HG03064 (cell line): ENCODE measurements at regions not wholly inside any gene's neighbourhood (a gene's known extent, or its start where the extent isn't known, plus 50 kb on each side); places are given as distances from the start of the nearest gene placed in this dataset.

Experiments
- ATAC-seq: cut with Tn5 transposase; IDR thresholded peaks from one replicate; pipeline ENCODE4 v1.9.1; 2021; ENCODE audit warnings: low read depth; ENCODE audit not compliant: unreplicated experiment

DNA sequence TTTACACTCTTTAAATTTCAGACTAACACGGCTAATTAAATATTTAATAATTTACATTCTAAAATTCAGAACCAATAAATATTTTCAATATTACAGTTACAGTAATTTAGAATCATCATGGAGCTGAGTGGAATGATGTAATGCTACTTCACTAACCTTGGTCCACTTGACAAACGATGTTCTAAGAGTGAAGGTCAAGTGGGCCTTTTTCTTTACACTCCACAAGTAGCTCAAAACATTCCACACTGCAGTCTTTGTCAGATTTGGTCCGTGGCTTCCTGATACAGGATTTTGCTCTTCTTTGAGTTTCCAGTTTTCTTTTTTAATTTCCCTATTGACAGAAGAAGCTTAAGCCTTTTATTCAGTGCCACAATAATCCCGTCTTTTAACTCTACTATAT is 164.6 kb upstream of the NRIP1 start:
- ATAC-seq: no peak

- ATAC-seq: no peak
These were observed 168.8 kb upstream of the NRIP1 start for GRCh38 chr21:15233611-15234010.

DNA sequence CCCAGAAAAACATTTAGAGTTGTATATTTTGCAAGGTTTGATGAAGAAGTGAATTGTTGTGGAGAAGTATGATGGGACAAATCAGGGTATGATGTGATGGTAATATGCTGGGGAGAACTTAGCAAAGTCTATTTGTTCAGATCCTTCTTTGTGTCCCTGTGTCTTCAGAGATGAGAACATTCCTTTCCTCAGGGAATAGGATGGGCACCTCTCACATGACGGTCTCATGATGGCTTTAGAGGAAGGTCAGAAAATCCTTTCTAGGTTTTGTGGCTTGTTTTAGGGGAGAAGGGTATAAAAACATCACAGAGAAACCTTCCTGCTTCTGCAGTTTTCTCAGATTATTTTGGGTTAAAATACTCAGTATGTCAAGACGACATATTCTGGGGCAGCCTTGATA is 171.3 kb upstream of the NRIP1 start:
- ATAC-seq: no peak

DNA sequence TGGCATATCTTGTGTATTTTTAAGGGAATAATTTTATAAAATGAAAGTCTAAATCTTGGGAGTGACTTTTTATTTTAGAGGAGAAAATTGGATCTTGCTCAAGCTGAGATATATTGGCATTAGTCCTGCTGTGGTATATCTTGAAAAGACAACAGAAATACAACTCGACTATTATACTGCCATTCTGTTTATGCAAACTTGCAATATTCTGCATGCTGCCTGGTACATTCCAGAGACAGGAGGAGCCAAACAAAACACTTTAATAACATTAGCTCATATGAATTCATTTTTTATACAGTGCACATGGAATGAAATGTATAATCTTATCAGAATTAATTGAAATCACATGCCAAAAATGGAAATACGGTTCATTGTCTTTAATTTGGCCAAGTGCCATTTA is 176.0 kb upstream of the NRIP1 start:
- ATAC-seq: no peak

DNA sequence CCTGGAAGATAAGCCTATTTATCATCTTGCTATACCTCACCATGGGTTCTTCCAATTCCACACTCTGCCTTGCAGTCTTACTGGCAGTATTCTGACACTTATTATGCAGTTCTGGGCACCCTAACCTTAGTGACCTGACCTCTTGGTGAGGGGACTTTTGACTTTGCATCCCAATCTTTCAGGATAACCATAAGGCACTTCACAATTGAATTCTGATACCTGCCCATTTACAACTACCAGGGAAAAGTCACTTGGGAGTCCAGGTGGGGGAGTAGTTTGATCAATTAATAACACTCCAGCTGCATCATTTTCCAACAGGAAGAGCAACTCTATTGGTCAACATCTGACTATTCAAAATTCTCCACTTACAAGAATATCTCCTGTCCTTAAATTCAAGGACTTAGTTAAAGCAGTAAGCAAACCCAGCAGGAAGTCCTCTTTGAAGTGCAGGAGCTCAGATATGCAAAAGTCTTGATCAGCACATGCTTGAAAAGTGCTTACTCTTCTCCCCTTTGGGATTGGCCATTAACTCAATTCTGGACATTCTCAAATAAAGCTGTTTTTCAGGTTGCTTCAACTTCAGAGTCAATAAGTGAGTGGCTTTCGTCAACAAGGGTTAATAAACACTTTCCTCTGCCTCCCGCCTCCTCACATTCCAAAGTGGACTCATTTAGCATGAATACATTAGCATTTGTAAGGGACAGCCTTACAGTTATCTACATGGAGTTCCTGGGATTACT is 177.4 kb upstream of the NRIP1 start:
- no peak for ATAC-seq

GRCh38 chr21:15242906-15243305 is 178.1 kb upstream of the NRIP1 start:
- ATAC-seq: no peak

DNA sequence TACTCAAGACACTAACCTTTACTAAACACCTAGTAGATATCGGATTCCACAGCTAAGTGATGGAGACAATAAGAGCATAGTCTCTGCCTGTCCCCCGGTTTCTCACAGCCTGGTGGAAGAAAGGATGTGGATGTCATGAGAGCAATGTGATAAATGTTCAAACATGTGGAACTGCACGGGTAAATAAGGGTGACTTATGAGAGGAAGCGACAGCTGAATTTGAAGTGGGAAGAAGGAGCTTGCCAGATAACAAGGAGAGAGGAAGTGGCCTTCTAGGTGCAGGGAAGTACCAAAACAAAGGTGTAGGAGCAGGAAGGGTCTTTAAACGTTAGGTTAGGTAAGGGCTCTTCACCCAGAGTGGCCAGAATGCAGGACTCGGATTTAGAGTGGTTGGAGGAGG is 178.6 kb upstream of the NRIP1 start:
- ATAC-seq: no peak

- no peak for ATAC-seq
These were observed 182.8 kb upstream of the NRIP1 start for GRCh38 chr21:15247613-15248012.

GRCh38 chr21:15249285-15249993 is 184.6 kb upstream of the NRIP1 start:
- ATAC-seq: no peak

- ATAC-seq: no peak
These were observed 185.6 kb upstream of the NRIP1 start for GRCh38 chr21:15250384-15250783.

DNA sequence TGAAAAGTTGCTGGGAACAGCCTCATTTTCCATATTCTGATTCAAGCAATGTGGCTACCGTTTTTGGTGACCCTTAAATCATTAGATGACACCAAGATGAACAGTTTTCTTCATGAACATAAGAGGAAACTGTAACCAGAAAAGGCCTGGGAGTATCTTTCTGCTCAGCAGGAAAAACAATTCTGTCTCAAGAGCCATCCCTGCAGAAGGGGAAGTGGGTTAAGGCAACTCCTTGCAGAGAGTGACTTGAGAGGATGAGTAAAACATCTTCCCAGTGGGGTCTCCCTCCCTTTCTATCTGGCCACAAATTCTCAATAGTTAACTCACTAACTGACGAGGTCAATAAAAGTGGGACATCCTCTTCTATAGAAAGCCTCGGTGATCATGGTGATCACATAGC is 187.6 kb upstream of the NRIP1 start:
- no peak for ATAC-seq

DNA sequence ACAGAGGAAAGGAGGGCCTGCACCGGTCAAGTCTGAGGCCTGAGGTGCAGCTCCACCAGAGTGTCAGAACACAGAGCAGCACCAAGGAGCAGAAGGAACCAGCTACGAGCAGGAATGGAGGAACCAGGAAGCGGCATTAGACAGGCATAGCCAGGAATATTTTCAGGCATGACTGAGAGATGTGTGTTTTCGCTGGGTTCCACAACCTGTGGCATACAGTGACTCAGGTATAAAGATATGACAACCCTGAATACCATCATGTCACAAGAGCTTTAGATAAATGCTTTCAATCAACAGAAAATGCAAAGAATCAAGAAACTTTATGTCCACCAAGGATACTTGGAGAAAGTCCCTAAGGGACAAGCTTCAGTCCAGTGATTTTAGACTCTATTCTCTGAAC is 189.3 kb upstream of the NRIP1 start:
- no peak for ATAC-seq

DNA sequence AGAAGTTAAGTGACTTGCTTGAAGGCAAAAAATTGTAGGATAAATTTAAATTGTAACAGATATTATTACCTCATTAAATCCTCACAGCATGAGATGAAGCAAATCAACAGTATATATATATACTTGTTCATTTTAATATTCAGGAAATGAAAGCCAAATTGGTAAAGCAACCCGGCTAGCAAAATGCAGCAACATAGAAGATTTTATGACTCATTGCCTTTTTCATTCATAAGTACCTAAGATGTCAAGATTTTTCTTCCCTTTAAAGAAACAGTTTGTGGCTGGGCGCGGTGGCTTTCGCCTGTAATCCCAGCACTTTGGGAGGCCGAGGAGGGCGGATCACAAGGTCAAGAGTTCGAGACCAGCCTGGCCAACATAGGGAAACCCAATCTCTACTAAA is 190.5 kb upstream of the NRIP1 start:
- ATAC-seq: no peak

GRCh38 chr21:15255763-15256162 is 191.0 kb upstream of the NRIP1 start:
- no peak for ATAC-seq

- no peak for ATAC-seq
These were observed 192.2 kb upstream of the NRIP1 start for GRCh38 chr21:15256996-15257395.

GRCh38 chr21:15257646-15258045 is 192.8 kb upstream of the NRIP1 start:
- ATAC-seq: no peak

DNA sequence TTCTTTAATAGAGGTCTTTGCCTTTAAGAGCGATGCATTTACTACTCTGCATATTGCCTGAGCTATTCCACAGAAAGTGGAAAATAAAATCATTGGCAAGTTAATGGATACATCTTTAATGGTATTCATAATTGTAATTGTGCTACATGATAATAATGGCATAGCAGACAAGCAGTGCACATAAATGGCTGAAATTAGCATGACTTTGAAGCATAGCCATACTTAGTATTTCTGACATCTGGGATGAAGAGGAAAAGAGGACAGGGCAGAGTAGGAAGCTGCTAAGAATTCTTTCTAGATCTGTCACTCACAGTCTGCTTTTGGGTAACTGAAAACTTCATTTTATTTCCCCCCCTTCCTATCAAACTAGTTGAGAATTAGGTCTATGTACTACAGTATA is 195.0 kb upstream of the NRIP1 start:
- no peak for ATAC-seq

- ATAC-seq: no peak
These were observed 195.8 kb upstream of the NRIP1 start for GRCh38 chr21:15260604-15261003.

GRCh38 chr21:15264084-15264665 is 199.4 kb upstream of the NRIP1 start:
- no peak for ATAC-seq

DNA sequence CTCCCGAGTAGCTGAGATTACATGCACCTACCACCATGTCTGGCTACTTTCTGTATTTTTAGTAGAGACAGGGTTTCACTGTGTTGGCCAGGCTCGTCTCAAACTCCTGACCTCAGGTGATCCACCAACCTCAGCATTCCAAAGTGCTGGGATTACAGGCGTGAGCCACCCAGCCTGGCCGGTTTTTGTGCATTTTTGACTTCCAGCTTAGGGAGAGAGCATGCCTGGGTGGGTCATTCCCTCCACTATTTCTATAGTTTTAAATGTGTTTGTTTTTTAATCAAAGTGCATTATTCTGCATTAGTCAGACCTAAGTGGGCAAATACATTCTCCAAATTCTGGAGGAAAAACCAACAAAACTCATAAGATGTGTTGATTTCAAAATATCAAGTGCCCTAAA is 207.4 kb upstream of the NRIP1 start:
- ATAC-seq: no peak

DNA sequence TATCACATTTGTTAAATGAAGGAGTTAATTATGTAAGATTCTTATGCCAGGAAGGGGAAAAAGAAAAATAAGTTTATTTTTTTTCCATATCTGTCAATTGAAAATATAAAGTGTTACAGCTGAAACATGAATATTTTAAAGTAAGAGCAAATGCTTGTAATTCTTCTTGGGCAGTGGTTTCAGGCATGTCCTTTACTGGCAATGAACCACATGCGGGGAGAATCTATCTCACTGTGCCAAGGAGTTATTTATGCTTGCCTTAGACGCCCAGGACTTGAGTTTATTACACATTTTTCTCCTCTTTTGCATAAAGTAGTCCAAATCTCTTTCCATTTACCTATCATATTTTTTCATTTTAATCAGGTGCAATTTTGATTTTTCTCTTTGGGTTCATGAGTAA is 207.8 kb upstream of the NRIP1 start:
- ATAC-seq: no peak

DNA sequence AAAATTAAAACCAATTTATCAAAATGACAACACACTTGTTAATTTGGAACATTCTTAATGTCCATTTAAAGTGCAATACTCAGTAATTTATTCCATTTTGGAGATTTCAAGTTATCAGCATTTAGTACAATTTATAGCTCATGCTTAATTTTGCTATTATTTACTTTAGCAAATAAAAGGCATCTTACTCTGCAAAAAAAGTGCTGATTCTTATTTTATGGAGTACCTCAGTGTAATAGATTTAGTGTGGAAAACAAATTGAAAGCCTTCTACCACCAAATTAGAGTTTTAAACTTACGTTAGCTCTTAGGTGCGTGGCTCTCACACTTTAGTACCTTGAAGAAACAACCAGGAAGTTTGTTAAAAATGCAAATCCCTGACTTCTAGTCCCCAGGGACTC is 208.4 kb upstream of the NRIP1 start:
- no peak for ATAC-seq
